ENCODE measurements at regions not wholly inside any gene's neighbourhood (a gene's known extent, or its start where the extent isn't known, plus 50 kb on each side); places are given as distances from the start of the nearest gene placed in this dataset.

- TF ChIP-seq CTCF (conservative IDR thresholded peaks at IDR 0.05; ENCODE audit: low read length): no peak
- TF ChIP-seq EZH2phosphoT487 (IDR thresholded peaks at IDR 0.05; ENCODE audit: borderline replicate concordance): no peak
Measured at GRCh38 chr6:101294051-101294638, 99.4 kb upstream of the GRIK2 start.

Measured in Loucy (cell line).